ENCODE measurements at regions not wholly inside any gene's neighbourhood (a gene's known extent, or its start where the extent isn't known, plus 50 kb on each side); places are given as distances from the start of the nearest gene placed in this dataset.

DNA sequence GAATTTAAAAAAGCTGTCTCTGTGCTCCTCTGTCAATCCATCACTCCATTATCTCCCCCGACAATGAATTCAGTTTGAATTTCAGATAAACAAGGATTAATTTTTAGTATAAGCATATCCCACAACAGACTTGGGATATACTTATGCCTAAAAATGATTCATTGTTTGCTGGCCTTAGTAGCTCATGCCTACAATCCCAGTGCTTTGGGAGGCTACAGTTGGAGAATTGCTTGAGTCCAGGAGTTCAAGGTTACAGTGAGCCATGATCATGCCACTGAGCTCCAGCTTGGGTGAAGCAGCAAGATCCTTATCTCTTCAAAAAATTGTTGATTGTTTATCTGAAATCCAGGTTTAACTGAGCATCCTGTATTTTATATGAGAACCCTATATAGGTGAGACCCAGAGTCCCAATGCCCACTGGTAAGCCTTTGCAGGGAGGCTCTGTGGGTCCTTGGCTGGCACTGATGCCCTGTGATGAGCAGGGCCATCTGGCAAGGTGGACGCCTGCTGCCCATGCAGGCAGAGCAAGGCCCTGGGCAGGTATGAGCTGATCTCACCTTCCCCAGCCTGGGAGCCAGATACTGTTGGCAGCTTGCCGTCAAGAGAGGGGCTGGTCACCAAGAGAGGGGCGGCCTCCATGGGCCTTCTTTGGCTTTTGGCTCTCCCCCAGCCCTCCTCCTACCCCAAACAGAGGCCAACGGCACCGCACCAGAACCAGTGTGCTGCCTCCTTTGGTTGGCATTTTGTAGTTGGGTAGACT, 158.7 kb downstream of the SEC14L1 start (continued):
- TF ChIP-seq, protein P1, sequence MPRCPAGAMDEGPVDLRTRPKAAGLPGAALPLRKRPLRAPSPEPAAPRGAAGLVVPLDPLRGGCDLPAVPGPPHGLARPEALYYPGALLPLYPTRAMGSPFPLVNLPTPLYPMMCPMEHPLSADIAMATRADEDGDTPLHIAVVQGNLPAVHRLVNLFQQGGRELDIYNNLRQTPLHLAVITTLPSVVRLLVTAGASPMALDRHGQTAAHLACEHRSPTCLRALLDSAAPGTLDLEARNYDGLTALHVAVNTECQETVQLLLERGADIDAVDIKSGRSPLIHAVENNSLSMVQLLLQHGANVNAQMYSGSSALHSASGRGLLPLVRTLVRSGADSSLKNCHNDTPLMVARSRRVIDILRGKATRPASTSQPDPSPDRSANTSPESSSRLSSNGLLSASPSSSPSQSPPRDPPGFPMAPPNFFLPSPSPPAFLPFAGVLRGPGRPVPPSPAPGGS (CRISPR knock-in tag; IDR thresholded peaks at IDR 0.05): no peak
- TF ChIP-seq, protein P2, sequence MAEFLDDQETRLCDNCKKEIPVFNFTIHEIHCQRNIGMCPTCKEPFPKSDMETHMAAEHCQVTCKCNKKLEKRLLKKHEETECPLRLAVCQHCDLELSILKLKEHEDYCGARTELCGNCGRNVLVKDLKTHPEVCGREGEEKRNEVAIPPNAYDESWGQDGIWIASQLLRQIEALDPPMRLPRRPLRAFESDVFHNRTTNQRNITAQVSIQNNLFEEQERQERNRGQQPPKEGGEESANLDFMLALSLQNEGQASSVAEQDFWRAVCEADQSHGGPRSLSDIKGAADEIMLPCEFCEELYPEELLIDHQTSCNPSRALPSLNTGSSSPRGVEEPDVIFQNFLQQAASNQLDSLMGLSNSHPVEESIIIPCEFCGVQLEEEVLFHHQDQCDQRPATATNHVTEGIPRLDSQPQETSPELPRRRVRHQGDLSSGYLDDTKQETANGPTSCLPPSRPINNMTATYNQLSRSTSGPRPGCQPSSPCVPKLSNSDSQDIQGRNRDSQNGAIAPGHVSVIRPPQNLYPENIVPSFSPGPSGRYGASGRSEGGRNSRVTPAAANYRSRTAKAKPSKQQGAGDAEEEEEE (CRISPR knock-in tag; IDR thresholded peaks at IDR 0.05; ENCODE audit: borderline replicate concordance): no peak
- TF ChIP-seq THYN1 (CRISPR knock-in tag; IDR thresholded peaks at IDR 0.05; ENCODE audit: borderline replicate concordance, low read depth): no peak
- 0 out of 4 replicates have a peak, but pooled peaks of 1 of the 2 experiments have one; percentile 9 for TF ChIP-seq EP300 (IDR thresholded peaks at IDR 0.05; ENCODE audit: low read depth in 2 of 2, low read length in 2 of 2)
- no peak for TF ChIP-seq EP300 (CRISPR knock-in tag; IDR thresholded peaks at IDR 0.05; ENCODE audit: borderline replicate concordance)
- TF ChIP-seq ZNF577 (CRISPR knock-in tag; IDR thresholded peaks at IDR 0.05; ENCODE audit: borderline replicate concordance, low read depth): no peak
- no peak for TF ChIP-seq ZNF850 (CRISPR knock-in tag; conservative IDR thresholded peaks at IDR 0.05)
- TF ChIP-seq SRSF1 (optimal IDR thresholded peaks at IDR 0.05; ENCODE audit: low read depth, low read length): peak; percentile 46
- no peak for TF ChIP-seq ZNF343 (CRISPR knock-in tag; IDR thresholded peaks at IDR 0.05)
- no peak for TF ChIP-seq ZNF296 (CRISPR knock-in tag; conservative IDR thresholded peaks at IDR 0.05)
- no peak for TF ChIP-seq SYNCRIP (IDR thresholded peaks at IDR 0.05; ENCODE audit: insufficient read depth, low read depth, low read length)
- TF ChIP-seq ZNF17 (CRISPR knock-in tag; IDR thresholded peaks at IDR 0.05): no peak
- no peak for TF ChIP-seq IRF2 (CRISPR knock-in tag; IDR thresholded peaks at IDR 0.05)
- no peak for TF ChIP-seq RARG (CRISPR knock-in tag; IDR thresholded peaks at IDR 0.05; ENCODE audit: low read depth)
- TF ChIP-seq RFX5 (IDR thresholded peaks at IDR 0.05; ENCODE audit: low read depth, low read length): no peak
- TF ChIP-seq ZNF335 (CRISPR knock-in tag; IDR thresholded peaks at IDR 0.05): no peak
- no peak for TF ChIP-seq ZNF253 (CRISPR knock-in tag; IDR thresholded peaks at IDR 0.05; ENCODE audit: borderline replicate concordance)
- TF ChIP-seq ZSCAN20 (CRISPR knock-in tag; IDR thresholded peaks at IDR 0.05; ENCODE audit: borderline replicate concordance): no peak
- TF ChIP-seq ZNF383 (CRISPR knock-in tag; IDR thresholded peaks at IDR 0.05; ENCODE audit: borderline replicate concordance): no peak
- TF ChIP-seq, protein P3, sequence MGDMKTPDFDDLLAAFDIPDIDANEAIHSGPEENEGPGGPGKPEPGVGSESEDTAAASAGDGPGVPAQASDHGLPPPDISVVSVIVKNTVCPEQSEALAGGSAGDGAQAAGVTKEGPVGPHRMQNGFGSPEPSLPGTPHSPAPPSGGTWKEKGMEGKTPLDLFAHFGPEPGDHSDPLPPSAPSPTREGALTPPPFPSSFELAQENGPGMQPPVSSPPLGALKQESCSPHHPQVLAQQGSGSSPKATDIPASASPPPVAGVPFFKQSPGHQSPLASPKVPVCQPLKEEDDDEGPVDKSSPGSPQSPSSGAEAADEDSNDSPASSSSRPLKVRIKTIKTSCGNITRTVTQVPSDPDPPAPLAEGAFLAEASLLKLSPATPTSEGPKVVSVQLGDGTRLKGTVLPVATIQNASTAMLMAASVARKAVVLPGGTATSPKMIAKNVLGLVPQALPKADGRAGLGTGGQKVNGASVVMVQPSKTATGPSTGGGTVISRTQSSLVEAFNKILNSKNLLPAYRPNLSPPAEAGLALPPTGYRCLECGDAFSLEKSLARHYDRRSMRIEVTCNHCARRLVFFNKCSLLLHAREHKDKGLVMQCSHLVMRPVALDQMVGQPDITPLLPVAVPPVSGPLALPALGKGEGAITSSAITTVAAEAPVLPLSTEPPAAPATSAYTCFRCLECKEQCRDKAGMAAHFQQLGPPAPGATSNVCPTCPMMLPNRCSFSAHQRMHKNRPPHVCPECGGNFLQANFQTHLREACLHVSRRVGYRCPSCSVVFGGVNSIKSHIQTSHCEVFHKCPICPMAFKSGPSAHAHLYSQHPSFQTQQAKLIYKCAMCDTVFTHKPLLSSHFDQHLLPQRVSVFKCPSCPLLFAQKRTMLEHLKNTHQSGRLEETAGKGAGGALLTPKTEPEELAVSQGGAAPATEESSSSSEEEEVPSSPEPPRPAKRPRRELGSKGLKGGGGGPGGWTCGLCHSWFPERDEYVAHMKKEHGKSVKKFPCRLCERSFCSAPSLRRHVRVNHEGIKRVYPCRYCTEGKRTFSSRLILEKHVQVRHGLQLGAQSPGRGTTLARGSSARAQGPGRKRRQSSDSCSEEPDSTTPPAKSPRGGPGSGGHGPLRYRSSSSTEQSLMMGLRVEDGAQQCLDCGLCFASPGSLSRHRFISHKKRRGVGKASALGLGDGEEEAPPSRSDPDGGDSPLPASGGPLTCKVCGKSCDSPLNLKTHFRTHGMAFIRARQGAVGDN (CRISPR knock-in tag; IDR thresholded peaks at IDR 0.05): peak; percentile 67; the same call in 1 of the 2 replicates
- TF ChIP-seq RAD21 (CRISPR knock-in tag; IDR thresholded peaks at IDR 0.05): no peak
- TF ChIP-seq CHD4 (IDR thresholded peaks at IDR 0.05; ENCODE audit: borderline replicate concordance, low read length): no peak
- peak; percentile 69; the same call in 1 of the 2 replicates for TF ChIP-seq ZNF644 (CRISPR knock-in tag; IDR thresholded peaks at IDR 0.05; ENCODE audit: low read depth)
- 0 out of 2 replicates have a peak, but pooled peaks have one; percentile 83 for TF ChIP-seq ZNF484 (CRISPR knock-in tag; IDR thresholded peaks at IDR 0.05; ENCODE audit: borderline replicate concordance, low read depth)

Measured in HepG2 (cell line).